ENCODE measurements at regions not wholly inside any gene's neighbourhood (a gene's known extent, or its start where the extent isn't known, plus 50 kb on each side); places are given as distances from the start of the nearest gene placed in this dataset.
"Not testable (repeated sequence)": the region's sequence is repeated elsewhere in the genome, so short reads cannot be mapped to it uniquely, and the experiment has no call there.

GRCh38 chr1:65020774-65021173 is 54.4 kb upstream of the JAK1 start:
- DNase-seq = no peak

GRCh38 chr1:65021795-65022194 is 55.4 kb upstream of the JAK1 start:
- no peak for DNase-seq

DNA sequence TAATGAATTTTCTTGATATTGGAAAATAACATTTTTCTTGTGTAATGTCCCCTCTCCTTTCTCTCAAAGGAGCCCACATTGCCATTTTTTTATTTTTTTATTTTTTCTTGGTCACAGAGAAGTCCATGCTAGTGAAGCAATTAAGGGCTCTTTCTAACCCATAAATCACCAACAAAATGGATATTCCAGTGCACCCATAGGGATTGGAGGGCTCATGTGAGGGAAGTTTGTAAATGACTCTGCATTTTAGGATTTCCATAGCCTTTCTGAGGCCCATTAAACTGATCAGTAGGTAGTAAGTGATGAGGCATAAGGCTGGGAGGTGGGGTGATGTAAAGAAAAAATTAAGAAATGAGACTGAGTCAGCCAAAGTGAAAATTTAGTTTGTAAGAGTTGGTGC is 55.9 kb upstream of the JAK1 start:
- DNase-seq = no peak

GRCh38 chr1:65025794-65026193 is 59.4 kb upstream of the JAK1 start:
- DNase-seq = no peak

DNA sequence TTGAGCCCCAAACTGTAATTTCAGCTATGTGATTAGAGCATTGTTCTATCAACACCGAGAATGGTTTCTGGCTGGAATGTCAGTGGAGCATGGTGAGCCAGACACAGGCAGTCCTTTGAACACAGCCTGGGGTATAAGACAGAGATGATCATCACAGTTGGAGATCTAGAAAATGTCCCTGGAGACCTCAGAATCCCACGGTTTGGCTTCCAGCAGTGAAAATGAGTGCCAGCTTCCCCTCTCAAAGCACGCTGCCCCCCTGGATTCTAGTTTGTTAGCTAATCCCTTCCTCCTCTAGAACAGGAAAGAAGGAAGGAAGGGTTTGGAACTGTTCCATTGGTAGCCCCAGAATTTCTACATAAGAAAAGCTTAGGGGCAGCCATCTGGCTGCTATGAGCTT is 59.9 kb upstream of the JAK1 start:
- no peak for DNase-seq

GRCh38 chr1:65027666-65028358 is 61.5 kb upstream of the JAK1 start:
- no peak for DNase-seq

DNA sequence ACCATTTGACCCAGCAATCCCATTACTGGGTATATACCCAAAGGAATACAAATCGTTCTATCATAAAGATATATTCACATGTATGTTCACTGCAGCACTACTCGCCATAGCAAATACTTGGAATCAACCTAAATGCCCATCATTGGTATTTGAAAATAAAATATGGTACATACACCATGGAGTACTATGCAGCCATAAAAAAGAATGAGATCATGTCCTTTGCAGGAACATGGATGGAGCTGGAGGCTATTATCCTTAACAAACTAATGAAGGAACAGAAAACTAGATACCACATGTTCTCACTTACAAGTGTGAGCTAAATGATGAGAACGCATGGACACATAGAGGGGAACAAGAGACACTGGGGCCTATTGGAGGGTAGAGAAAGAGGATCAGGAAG is 63.1 kb upstream of the JAK1 start:
- not testable (repeated sequence) for DNase-seq

DNA sequence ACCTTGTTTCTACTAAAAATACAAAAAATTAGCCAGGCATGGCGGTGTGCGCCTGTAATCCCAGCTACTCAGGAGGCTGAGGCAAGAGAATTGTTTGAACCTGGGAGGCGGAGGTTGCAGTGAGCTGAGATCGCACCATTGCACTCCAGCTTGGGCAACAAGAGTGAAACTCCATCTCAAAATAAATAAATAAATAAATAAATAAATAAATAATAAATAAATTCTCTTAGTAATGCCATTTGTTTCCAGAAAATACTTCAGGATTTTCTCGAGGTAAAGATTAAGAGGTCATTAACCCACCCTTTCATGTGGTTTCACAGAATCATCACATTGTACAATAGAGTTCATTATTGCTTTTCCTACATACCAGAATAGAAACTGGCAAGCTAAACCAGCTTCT is 68.5 kb upstream of the JAK1 start:
- DNase-seq = not testable (repeated sequence)

- DNase-seq = no peak
Measured at GRCh38 chr1:65036570-65037051, 70.3 kb upstream of the JAK1 start.

DNA sequence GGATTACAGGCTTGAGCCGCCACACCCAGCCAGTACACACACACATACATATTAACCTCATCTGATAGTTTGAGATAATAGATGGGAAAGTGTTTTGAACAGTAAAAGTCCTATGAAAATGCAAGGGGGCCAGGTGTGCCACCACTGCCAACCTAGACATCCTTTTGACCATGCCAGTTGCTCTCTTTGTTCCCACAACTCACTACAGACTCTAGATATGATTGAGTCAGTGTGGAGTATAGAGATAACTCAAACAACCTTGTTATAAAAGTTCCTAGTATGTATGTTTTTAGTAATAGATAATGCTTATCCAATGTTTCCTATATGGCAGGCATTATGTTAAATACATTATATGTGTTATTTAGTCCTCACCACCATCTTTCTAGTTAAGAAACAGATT is 72.7 kb upstream of the JAK1 start:
- DNase-seq = no peak

- no peak for DNase-seq
Measured at GRCh38 chr1:65039508-65039907, 73.2 kb upstream of the JAK1 start.

- no peak for DNase-seq
Measured at GRCh38 chr1:65042467-65042866, 76.1 kb upstream of the JAK1 start.

DNA sequence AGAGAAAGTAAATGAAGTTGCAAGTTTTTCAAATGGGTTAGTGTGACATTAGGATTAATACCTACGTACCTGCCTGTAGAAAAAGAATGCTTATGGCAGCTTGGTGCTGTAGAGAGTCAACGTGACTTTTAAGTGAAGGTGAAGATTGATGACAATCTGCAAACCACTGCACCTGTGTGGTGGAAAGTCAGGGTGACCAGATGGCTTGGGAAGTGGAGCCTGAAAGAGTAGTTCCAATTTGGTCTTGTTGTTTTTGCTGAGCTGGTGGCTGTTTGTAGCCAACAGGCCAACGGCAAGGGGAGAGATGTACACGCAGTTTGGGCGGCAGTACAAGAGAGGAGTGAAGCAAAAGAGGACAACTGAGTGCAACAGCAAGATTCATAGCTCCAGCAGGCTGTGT is 78.1 kb upstream of the JAK1 start:
- DNase-seq = no peak

GRCh38 chr1:65045022-65045817 is 78.9 kb upstream of the JAK1 start:
- no peak for DNase-seq

DNA sequence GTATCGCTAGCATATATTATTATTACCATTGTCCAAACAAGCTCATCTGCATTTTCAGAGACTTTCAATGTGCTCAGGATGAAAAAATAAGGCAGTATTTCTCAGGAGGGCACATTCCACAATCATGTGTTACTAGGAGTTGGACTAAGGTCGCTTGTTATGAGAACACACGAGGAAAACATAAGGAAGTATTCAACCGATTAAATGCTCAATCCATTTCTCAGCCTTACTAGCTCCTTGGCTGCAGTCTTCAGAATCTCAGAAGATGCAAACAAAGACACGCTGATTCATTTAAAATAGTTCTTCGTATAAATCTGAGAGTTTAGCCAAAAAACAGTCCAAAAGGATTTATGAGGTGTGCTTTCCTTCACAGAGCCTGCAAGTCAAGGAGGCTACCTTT is 82.0 kb upstream of the JAK1 start:
- DNase-seq = no peak

GRCh38 chr1:65049941-65050713 is 83.8 kb upstream of the JAK1 start:
- DNase-seq = no peak

DNA sequence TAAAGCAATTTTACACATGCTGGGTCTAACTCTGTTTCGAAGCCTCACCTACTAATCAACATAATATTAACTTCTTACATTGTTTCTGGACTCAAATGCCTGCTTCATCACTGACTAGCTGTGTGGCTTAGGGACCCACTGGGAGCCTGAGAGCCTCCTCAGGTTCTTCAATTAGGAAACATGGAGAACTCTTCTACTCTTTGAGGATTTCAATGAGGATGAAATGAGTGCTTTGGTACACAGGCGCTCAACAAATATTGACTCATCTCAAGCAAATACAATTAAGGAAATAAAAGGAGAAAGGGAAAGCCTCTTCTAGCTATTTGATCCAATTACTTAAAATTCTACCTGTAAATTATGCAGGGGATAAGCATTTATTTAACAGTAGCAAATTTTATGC is 84.4 kb upstream of the JAK1 start:
- DNase-seq = no peak

DNA sequence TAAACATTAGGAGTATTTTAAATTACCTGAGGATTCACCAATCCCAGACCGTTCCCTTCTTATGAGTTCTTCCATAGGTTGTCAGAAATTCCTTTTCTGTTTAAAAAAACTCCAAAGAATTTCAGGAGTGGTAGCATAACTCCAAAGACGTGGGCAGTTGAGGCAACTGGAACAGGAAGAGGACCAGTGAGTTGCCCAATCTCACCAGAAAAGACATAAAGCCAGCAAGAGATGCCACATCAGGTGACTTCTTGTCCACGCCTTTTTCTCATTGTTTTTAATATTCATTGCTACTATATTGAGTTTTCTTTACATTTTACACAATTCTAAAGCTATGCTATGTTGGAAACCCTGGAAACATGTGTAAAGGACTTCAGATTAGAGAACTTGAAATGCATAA is 88.1 kb upstream of the JAK1 start:
- no peak for DNase-seq

DNA sequence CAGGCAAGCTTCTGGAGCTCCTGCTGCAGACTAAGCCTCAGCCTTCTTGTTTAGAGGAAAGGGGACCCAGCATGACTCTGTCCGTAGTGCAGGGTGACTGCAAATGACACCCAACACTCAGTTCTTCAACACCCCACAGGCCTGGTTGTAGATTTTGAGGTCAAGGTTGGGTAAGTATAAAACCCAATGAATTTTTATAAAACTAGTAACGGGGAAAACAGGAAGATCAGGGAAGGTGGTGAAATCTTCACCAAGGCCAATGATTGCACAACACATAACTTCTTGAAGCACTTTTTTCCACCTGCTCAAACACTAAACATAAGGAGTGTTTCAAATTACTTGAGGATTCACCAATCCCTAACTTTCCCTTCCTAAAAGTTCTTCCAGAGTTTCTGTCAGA is 89.4 kb upstream of the JAK1 start:
- DNase-seq = no peak

DNA sequence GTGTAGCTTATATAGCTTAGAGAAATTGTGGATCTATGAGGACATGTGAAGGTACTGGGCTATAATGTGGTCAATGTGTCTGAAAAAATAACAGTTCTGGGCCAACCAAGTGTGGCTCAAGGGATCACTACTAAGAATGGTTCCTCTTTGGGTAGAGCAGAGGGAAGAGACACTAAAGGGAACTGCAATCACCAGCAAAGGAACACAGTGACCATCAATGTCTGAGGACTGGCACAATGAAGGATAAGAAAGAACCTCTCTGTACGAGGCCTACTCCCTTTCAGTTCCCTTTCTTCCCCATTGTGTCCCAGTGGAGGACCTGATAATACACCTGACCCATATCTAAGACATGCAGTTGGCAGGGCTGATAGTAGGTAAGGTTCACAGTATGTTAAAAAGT is 89.9 kb upstream of the JAK1 start:
- DNase-seq = no peak

GRCh38 chr1:65056866-65057265 is 90.5 kb upstream of the JAK1 start:
- no peak for DNase-seq

- DNase-seq = no peak
Measured at GRCh38 chr1:65059930-65060538, 88.0 kb upstream of the AK4 start.

GRCh38 chr1:65062339-65062738 is 85.7 kb upstream of the AK4 start:
- DNase-seq = no peak
